Spleen (tissue), 11 donors: ENCODE measurements at regions not wholly inside any gene's neighbourhood (a gene's known extent, or its start where the extent isn't known, plus 50 kb on each side); places are given as distances from the start of the nearest gene placed in this dataset.
"Not testable (repeated sequence)": the region's sequence is repeated elsewhere in the genome, so short reads cannot be mapped to it uniquely, and the experiment has no call there.

ENCODE experiments used
- DNase-seq: peaks from one replicate; pipeline ENCODE4 v3.0.0-alpha.2; 2020
- H3K27ac ChIP-seq, 8 donors: fragments of 200-600 bp; sonication (generic) in 7 of 8; 1 replicate in 4 of 8; 2 replicates in 4 of 8; pipeline versions ENCODE4 v1.5.0 to v1.8.0; 2016 to 2021; ENCODE audit warnings: inconsistent platforms in 4 of 8, mild to moderate bottlenecking in 4 of 8, moderate library complexity in 1 of 8
- H3K27me3 ChIP-seq, 7 donors: fragments of 200-600 bp; sonication (generic) in 6 of 7; replicated peaks in 1 of 7; 1 replicate in 4 of 7; 2 replicates in 3 of 7; pipeline versions ENCODE4 v1.5.0 to v1.8.0; 2016 to 2021; ENCODE audit warnings: inconsistent platforms in 3 of 7, mild to moderate bottlenecking in 1 of 7
- H3K36me3 ChIP-seq, 6 donors: fragments of 200-600 bp; sonication (generic) in 5 of 6; 1 replicate in 4 of 6; 2 replicates in 2 of 6; pipeline versions ENCODE4 v1.5.0 to v1.8.0; 2016 to 2021; ENCODE audit warnings: inconsistent platforms in 2 of 6
- H3K4me1 ChIP-seq, 6 donors: fragments of 200-600 bp; sonication (generic) in 5 of 6; 1 replicate in 3 of 6; 2 replicates in 3 of 6; pipeline versions ENCODE4 v1.5.0 to v1.8.0; 2016 to 2021; ENCODE audit warnings: inconsistent platforms in 3 of 6
- H3K4me3 ChIP-seq, 8 donors: fragments of 200-600 bp; sonication (generic) in 7 of 8; 1 replicate in 4 of 8; 2 replicates in 4 of 8; pipeline versions ENCODE4 v1.5.0 to v1.8.0; 2016 to 2021; ENCODE audit warnings: inconsistent platforms in 4 of 8, mild to moderate bottlenecking in 4 of 8, moderate library complexity in 2 of 8
- H3K9me3 ChIP-seq, 8 donors: fragments of 200-600 bp; sonication (generic) in 7 of 8; 1 replicate in 4 of 8; 2 replicates in 4 of 8; pipeline versions ENCODE4 v1.5.0 to v1.8.0; 2016 to 2021; ENCODE audit warnings: inconsistent platforms in 4 of 8
- POLR2A ChIP-seq, 3 donors: fragments of 450-650 bp; IDR thresholded peaks; one replicate each; pipeline ENCODE4 v1.5.1; 2017; ENCODE audit warnings: antibody characterized with exemption in 3 of 3, mild to moderate bottlenecking in 1 of 3
- POLR2AphosphoS5 ChIP-seq, 3 donors: sonication (generic); formaldehyde crosslinking; IDR thresholded peaks; one replicate each; pipeline ENCODE4 v1.5.1; 2017; ENCODE audit warnings: antibody characterized with exemption in 3 of 3
- WGBS, 5 donors: extraction: QIAGEN DNeasy Blood & Tissue Kit in 3 of 5; methylation state at CpG; one replicate each; pipeline versions ENCODE4 v1.1.5 to v1.1.7; 2013 to 2018; 5-methylcytosine and 5-hydroxymethylcytosine counted together
- intact Hi-C: fragments of 100-400 bp; cut with DNase I; formaldehyde crosslinking; loops from one replicate; pipeline ENCODE4 v1.15.0; 2023; ENCODE audit warnings: low total_unique reads
- TF ChIP-seq, protein P1 (sequence below), 11 experiments: fragments of 200-600 bp in 7 of 11; fragments of 450-650 bp in 4 of 11; sonication (generic) in 4 of 11; IDR thresholded peaks in 8 of 11; conservative IDR thresholded peaks in 3 of 11; 1 replicate in 7 of 11; 2 replicates in 4 of 11; pipeline versions ENCODE4 v1.4.0 to v1.8.0; 2016 to 2021; ENCODE audit warnings: antibody characterized with exemption in 11 of 11, inconsistent platforms in 4 of 11, mild to moderate bottlenecking in 1 of 11
- donor health status: healthy with polysubstance abuse.
- donor health status: DM: no; HTN: no; CAD: no; lungs with moderate emphysema.
- donor health status: DM: no; HTN: no; CAD: no.
- donor health status: Bipolar disorder and iron deficiency.
- donor health status: healthy.
- donor health status: DM: no; HTN: no; CAD: no.
- donor health status: DM: yes; HTN: yes; CAD: no.

DNA sequence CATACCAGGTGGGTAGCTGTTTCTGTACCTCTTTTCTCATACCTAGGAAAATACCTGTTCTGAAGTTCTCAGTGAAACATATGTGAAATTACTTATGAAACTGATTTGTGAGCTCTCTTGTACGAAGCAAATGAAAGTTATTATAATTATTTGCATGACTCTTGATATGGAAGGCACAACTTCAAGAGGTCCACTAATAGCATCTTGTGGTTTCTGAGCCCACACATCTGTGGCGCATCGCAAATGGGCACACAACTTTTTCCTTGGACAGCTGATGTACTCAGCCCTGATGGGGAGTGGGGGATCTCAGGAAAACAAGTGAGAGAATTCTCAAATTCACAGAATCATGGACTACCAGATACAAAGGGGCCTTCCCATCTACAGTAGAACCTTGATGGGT is 432.3 kb downstream of the CD83 start:
- no peak for DNase-seq
- Histone ChIP-seq H3K27ac (no peak overlapping the region), H3K4me1 (no peaks in the 10 kb centered on the region), H3K4me3 (no peak overlapping the region), H3K9me3 (no peaks in the 10 kb centered on the region), H3K36me3 (no peaks in the 10 kb centered on the region), H3K27me3 (no peaks in the 10 kb centered on the region)
- TF ChIP-seq POLR2A (IDR thresholded peaks at IDR 0.05) (no peak), POLR2AphosphoS5 (IDR thresholded peaks at IDR 0.05) (no peak)
- TF ChIP-seq, protein P1, sequence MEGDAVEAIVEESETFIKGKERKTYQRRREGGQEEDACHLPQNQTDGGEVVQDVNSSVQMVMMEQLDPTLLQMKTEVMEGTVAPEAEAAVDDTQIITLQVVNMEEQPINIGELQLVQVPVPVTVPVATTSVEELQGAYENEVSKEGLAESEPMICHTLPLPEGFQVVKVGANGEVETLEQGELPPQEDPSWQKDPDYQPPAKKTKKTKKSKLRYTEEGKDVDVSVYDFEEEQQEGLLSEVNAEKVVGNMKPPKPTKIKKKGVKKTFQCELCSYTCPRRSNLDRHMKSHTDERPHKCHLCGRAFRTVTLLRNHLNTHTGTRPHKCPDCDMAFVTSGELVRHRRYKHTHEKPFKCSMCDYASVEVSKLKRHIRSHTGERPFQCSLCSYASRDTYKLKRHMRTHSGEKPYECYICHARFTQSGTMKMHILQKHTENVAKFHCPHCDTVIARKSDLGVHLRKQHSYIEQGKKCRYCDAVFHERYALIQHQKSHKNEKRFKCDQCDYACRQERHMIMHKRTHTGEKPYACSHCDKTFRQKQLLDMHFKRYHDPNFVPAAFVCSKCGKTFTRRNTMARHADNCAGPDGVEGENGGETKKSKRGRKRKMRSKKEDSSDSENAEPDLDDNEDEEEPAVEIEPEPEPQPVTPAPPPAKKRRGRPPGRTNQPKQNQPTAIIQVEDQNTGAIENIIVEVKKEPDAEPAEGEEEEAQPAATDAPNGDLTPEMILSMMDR (IDR thresholded peaks at IDR 0.05 in 8 of 11, conservative IDR thresholded peaks at IDR 0.05 in 3 of 11), result no peak
- intact Hi-C loops, result no loop called here
- 75 to 88% (median 83%) methylated on average over 3 of the region's 3 CpGs for WGBS, 5 donors

DNA sequence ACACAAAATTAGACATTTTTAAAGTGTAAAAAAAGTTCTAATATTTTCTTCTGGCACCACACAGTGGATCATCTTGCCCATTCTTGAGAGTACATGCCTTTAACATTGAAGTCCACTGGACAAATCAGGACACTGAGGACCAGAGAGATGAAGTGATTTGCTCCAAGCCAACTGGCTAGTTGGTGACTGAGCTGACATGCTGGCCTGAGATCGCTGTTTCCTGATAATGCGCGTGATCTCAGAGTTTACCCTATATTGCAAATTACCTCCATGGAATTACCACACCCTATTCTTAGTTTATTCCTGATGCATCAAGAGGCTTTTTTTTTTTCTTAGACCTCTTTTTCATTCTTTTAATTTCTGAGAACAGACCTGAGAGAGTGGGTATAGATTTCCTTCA is 432.8 kb downstream of the CD83 start:
- no peak overlapping the region for H3K4me3 ChIP-seq
- no peaks in the 10 kb centered on the region for H3K4me1 ChIP-seq
- no peak for DNase-seq
- no peaks in the 10 kb centered on the region for H3K27me3 ChIP-seq
- no peak overlapping the region for H3K27ac ChIP-seq
- 94 to 99% (median 95%) methylated on average over 3 of the region's 3 CpGs for WGBS, 5 donors
- no peaks in the 10 kb centered on the region for H3K9me3 ChIP-seq
- TF ChIP-seq POLR2A (IDR thresholded peaks at IDR 0.05) (no peak), POLR2AphosphoS5 (IDR thresholded peaks at IDR 0.05) (no peak)
- TF ChIP-seq, protein P1 (IDR thresholded peaks at IDR 0.05 in 8 of 11, conservative IDR thresholded peaks at IDR 0.05 in 3 of 11), result no peak
- no peaks in the 10 kb centered on the region for H3K36me3 ChIP-seq
- intact Hi-C loops, result no loop called here

GRCh38 chr6:14550822-14551221 is 433.2 kb downstream of the CD83 start:
- TF ChIP-seq POLR2AphosphoS5 (IDR thresholded peaks at IDR 0.05), result no peak
- H3K27ac ChIP-seq, result no peak overlapping the region

GRCh38 chr6:14551601-14552000 is 434.0 kb downstream of the CD83 start:
- WGBS, 5 donors, result 73 to 92% (median 89%) methylated on average over 8 of the region's 8 CpGs
- not testable (repeated sequence) for H3K27me3 ChIP-seq

More at GRCh38 chr6:14550822-14551221, 433.2 kb downstream of the CD83 start:
- no peaks in the 10 kb centered on the region for H3K9me3 ChIP-seq
- no peaks in the 10 kb centered on the region for H3K4me1 ChIP-seq
- 68 to 84% (median 82%) methylated on average over 3 of the region's 3 CpGs for WGBS, 5 donors
- H3K4me3 ChIP-seq, result no peak overlapping the region
- no peaks in the 10 kb centered on the region for H3K36me3 ChIP-seq
- intact Hi-C loops, result no loop called here
- H3K27me3 ChIP-seq, result no peaks in the 10 kb centered on the region
- DNase-seq, result no peak

DNA sequence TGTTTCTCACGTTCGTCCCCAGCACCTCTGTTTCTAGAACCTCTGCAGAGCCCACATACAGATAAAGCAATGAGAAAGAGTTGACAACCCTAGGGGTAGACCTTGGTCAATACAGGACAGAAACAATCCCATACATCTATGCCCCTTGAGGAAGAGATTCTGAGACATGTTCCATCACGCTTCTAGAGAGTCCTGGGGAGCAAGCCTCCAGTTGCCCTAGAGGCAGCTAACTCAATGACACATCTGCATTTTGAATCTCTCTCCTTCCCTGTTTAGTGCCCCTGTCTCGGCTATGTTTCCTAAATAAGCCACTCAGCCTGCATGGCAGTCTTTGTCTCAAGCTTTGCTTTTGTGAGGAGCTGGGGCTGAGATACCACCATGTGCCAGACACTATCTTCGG is 435.3 kb downstream of the CD83 start:
- Histone ChIP-seq H3K27me3 (no peaks in the 10 kb centered on the region), H3K9me3 (no peaks in the 10 kb centered on the region), H3K4me3 (no peak overlapping the region), H3K4me1 (no peaks in the 10 kb centered on the region), H3K27ac (no peak overlapping the region), H3K36me3 (no peaks in the 10 kb centered on the region)
- 87 to 96% (median 92%) methylated on average over 5 of the region's 5 CpGs for WGBS, 5 donors
- TF ChIP-seq, protein P1 (IDR thresholded peaks at IDR 0.05 in 8 of 11, conservative IDR thresholded peaks at IDR 0.05 in 3 of 11), result no peak
- TF ChIP-seq POLR2AphosphoS5 (IDR thresholded peaks at IDR 0.05), result no peak
- no peak for TF ChIP-seq POLR2A (IDR thresholded peaks at IDR 0.05)
- intact Hi-C loops, result no loop called here
- no peak for DNase-seq

More at GRCh38 chr6:14551601-14552000, 434.0 kb downstream of the CD83 start:
- H3K27ac ChIP-seq, DNase-seq, intact Hi-C loops, H3K9me3 ChIP-seq, H3K4me3 ChIP-seq, H3K4me1 ChIP-seq, H3K36me3 ChIP-seq: not testable (repeated sequence)
